GM19193 (cell line): ENCODE measurements at regions not wholly inside any gene's neighbourhood (a gene's known extent, or its start where the extent isn't known, plus 50 kb on each side); places are given as distances from the start of the nearest gene placed in this dataset.

ENCODE experiments used
- POLR2A ChIP-seq: IDR thresholded peaks from 4 replicates; pipeline ENCODE4 v1.6.1; 2011; ENCODE audit not compliant: insufficient read depth, insufficient read length; ENCODE audit errors: extremely low read depth

DNA sequence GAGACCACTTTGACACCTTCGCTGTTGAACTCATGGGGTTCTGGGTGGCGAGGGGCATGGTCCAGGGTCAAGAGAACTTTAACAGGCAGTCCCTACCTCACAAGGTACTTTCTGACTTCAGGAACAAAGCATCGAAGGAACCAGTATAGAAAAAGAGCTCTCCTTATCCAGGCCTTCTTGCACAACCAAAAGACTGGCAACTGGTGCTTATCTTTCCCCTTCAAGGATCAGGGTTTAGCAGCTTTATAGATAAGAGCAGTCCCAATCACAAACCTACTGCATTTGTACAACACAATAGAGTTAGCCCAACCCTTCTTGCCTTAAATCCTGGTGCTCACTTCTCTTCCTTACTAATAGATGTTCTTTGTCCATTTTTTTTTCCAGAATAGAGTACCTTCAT is 116.3 kb downstream of the SNX5 start:
- TF ChIP-seq POLR2A: no peak

DNA sequence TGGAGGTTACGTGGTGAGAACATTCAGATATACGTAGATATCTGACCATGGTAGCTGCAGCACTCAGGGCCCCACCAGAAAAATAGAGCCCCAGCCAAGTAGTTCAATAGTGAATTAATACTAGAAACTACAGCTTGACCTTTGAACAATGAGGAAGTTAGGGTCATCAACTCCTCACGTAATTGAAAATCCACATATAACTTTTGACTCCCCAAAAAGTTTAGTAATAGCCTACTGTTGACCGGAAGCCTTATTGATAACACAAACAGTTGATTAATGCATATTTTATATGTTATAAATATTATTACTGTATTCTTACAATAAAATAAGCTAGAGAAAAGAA is 117.9 kb downstream of the SNX5 start:
- TF ChIP-seq POLR2A: no peak

DNA sequence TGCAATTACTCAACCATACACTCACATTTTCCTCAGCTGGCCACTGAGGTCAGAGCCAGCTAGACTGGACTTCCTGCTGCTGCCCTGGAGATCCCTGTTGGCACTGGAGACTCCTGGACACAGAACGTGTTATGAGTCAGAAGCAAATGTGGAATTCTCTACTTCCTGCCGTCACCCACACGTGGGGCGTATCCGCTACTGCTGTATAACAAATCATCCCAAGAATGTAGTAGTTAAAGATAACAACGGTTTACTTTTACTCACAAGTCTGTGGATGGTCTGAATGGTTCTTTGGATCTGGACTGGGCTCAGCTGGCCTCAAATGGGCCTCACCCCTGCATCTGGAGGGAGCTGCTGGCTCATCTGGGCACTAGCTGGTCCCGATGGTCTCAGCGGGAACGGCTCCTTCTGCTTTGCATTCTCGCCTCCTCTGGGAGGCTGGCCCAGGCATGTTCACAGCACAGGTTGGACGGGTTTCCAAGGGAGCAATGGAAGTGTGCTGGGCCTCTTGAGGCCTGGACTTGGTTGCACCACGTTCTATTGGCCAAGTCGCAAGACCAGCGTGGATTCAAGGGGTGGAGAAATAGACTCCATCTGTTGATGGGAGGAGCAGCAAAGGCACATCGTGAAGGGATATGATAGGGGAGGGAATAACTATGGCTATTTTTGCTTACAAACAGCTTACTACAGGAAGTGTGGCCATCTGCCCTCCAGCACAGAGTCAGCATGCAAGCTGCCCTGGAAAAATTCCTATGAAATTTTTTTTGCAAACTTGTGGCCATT is 118.5 kb downstream of the SNX5 start:
- no peak for TF ChIP-seq POLR2A

DNA sequence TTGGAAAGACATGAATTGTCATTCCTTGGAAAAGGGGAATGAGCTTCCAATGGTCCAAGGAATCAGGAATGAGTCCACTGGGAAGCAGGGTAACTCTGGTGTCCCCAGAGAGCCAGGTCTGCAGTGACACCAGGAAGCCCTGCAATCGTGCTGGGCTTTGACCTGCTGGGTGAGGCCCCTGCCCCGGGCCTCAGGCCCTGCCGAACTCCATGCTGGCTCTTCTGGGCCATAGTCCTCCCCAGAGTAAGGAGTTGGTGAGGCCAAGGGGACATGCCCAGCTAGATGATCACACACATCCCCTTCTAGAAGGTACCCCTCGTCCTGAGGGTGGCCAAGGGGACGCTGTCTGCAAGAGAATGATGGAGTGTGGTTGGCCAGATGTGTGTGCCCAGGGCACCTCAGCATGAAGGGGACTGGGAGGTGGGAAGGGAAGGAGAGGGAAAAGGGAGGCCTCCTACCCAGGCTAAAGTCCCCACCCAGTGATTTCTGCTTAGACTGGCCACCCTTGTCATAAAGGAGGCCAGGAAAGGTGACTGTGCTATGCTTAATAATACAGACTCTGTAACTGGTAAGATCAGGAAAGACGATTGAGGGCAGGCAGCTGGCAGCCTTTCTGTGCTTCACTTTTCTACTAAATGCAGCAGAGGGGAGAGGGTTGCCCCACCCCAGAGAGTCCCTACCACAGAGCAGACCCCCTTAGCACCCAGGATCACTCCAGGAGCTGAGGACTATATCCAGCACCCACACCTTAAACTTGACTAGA is 119.3 kb downstream of the SNX5 start:
- TF ChIP-seq POLR2A: no peak

DNA sequence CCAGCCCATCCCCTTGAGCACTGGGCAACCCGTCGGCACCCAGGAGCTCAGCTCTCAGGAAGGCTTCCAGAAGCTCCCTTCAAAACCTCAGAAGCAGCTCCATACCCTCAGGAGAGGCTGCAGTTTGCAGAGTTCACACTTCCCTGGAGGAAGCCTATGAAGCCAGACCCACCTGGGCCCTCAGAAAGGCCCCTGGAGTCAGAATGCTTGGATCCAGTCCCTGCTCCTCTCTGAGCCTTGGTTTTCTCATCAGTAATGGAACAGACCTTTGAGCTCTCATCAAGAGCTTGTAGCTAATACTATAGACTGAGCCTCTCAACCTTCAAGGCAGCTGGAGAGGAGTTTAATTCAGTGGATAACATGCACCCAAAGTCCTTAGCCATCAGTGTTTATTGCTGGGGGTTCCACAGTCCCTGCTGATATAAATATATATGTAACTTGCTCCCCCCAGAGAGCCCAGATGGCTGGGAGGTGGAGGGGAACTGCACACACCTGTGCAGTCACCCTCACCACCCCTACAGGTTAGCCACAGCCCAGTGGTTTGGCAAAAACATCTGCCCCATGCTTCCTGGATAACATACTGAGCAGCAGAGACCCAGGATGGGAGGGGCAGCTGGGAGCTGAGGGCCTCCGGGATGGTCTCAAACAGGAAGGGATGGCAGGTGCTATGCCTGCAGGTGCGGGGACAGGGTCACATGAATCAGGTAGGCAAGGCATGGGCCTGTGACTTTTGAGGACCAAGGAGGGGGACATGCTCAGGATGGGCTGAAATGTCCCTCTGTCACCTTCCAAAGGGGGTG is 120.1 kb downstream of the SNX5 start:
- TF ChIP-seq POLR2A: no peak

DNA sequence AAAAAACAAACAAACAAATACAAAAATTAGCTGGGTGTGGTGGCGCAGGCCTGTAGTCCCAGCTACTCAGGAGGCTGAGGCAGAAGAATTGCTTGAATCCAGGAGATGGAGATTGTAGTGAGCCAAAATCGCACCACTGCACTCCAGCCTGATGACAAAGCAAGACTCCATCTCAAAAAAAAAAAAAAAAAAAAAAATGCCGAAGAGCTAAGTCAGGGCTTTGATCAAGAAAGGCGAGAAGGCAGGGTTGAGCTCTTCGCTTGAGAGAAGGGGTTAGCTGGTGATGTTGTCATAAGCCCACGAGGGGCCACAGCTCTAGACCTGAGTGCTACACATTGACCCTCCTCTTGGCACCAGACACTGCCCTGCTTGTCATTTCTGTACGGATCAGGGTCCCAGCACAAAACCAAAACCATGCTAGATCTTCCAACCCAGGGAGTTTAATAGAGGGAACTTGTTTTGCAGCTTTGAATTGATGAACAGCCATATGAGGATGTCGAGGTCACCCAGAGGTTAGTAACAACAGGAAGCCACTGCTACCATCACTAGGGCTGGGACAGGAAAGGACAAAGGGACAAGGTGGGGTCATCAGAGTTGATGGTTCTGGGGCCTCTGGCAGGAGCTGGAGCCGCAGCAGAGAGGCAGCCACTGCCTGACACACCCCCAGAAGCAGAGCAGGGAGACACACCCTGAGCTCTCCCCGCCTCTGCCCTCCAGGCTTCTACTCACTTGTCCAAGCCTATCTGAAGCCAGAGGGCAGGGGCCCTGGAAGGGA is 122.7 kb downstream of the SNX5 start:
- TF ChIP-seq POLR2A: no peak

DNA sequence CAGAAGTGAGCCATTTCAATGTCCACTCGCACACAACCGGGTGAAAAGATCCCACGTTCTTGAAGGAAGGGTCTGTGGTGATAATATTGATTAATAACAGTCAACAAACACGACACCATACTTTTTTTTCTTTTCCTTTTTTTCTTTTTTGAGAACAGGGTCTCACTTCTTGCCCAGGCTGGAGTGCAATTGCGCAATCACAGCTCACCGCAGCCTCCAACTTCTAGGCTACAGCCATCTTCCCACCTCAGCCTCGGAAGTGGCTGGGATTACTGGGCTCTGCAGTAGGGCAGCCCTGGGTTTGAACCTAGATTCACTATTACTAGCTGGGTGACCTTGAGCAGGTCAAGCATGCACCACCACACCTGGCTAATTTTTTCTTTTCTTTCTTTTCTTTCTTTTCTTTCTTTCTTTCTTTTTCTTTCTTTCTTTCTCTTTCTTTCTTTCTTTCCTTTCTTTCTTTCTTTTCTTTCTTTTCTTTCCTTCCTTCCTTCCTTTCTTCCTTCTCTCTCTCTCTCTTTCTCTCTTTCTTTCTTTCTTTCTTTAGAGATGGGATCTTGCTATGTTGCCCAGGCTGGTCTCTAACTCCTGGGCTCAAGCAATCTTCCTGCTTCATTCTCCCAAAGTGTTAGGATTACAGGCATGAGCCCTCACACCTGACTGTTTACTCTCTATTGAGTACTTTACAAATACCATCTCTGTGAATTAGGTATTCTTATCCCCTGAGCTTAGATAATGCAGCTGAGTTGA is 123.9 kb downstream of the SNX5 start:
- TF ChIP-seq POLR2A: no peak

DNA sequence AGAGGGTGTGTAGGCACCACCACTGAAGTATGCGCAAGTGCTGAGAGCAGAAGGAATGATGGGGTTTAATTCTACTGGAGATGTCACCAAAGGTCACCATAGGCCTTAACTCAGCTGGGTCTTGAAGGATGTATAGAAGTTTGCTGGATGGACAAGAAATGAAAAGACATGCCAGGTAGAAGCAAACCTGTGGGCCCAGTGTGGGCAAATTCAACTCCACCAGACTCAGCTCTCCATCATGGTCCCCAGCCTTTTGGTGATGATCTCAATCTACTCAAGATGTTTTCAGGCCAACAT is 124.5 kb downstream of the SNX5 start:
- TF ChIP-seq POLR2A: no peak

DNA sequence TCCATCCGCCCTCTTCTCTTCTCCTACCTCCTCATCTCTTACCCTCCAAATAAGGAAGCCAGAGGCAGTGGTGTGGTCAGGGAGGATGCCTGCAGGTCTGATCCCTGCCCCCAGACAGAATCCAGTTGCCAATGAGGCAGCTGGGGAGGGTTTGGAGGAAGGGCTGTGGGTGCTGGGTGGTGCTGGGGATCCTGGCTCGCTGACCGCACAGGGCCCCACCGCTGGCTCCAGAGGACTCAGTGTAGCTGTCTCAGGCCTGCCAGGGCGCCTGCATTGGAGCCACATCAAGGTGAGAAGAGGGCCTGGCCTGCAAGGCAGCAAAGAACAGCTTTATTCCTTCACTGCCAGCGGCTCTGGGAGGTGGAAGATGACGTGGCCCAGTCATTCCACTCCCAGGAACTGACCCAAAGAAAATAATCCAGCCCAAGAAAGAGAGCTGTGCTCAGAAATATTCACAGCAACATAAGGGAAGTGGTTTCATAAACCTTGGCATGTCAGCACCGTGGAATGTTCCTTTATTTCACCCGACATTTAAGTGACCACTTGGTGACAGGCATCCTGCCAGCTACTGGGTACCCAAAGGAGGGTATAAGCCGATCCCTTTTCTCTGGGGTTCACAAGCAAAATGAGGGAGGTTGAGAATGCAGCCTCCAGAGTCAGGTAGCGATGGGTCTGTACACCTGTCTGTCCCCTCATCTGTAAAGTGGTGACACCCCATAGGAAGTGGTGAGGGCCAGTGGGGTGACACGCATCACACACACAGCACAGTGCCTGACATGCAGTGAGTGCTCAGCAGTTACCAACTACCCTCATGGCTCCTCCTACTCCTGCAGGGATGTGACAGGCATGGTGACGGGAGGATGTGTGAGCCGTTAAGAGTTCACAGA is 125.1 kb downstream of the SNX5 start:
- TF ChIP-seq POLR2A: no peak

DNA sequence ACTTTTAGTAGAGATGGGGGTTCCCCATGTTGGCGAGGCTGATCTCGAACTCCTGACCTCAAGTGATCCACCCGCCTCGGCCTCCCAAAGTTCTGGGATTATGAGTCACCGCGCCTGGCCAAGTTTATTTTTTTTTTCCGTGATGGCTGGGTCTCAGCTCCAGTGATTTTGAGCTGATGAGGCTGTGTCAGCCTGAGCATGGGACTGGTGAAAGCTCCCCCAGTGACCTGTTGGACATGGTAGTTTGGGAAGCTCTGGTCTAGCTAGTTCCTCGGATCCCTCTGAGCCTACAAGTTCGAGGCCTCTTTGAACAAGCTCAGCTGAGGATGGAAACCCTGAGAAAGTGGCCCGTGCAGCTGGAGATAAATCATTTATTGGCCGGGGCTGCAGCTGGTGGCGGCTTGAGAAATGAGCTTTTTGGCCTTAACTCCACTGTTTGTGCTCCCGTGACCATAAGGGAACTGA is 126.8 kb downstream of the SNX5 start:
- TF ChIP-seq POLR2A: no peak

DNA sequence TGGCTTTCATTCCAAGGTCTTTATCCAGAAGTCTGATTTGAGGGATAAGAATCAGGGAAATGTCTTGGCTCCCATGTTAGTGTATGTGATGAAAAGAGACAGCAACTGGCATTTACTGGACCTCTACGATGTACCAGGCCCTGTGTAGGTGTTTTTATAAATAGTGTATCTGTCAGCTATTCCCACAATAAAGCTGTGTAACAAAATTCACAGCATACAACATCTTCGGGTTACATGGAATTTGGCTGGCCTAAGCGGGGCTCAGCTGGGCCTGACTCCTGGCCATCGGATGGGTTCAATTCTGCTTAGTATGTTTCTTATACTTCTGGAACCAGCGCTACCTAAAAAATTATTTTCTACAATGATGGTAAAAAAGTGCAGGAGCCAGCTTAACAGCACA is 128.2 kb downstream of the SNX5 start:
- no peak for TF ChIP-seq POLR2A

DNA sequence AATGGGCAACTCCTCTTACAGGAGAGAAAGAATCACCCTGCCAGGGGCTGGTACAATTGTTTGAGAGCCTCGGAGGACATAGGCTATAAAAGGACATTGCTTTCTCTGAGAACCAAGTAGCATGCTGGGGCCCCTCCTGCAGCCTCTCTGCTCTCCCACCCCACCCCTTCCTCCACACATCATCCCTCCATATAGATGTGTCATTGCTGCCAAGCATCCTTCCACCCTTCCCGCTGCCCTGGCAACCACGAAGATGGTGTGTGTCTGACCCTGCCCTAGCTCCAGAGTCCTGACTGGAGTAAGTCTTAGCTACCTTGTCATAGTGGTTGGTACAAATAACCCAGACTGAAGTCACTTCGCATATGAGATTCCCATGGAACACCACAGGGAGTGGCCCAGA is 129.7 kb downstream of the SNX5 start:
- TF ChIP-seq POLR2A: no peak

DNA sequence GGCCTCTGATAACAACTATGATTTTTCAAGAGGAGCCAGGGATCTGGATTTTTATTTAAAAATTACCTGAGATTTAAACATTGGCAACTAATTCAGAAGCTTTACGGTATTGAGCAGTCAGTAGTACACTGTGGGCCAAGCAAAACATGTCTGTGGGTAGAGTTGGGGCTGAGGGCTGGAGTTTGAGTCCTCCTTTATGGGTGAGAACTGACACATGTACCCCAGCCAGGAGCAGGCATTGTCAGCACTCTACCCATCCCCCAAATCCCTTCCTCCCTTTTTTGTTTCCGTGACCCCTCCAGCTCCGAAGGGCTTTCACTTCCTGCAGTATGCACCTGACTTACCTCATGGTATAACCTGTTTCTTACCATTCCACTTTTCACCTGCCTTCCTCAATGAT is 131.4 kb downstream of the SNX5 start:
- no peak for TF ChIP-seq POLR2A
